Stimulated activated CD8-positive, alpha-beta memory T cell treated with anti-CD3 and anti-CD28 coated beads, Interleukin-15, amount 100 ng/mL, for 4 hours (primary cell): ENCODE measurements at regions not wholly inside any gene's neighbourhood (a gene's known extent, or its start where the extent isn't known, plus 50 kb on each side); places are given as distances from the start of the nearest gene placed in this dataset.

ENCODE experiments used
- DNase-seq, 2 donors: peaks; one replicate each; pipeline ENCODE4 v3.0.0-alpha.2; 2020; ENCODE audit warnings: low read depth in 2 of 2

GRCh38 chr9:84583866-84584265 lies 85.7 kb upstream of the NTRK2 start:
- no peak for DNase-seq

GRCh38 chr9:84586662-84587061 lies 82.9 kb upstream of the NTRK2 start:
- no peak for DNase-seq

- DNase-seq = no peak
These were observed 82.4 kb upstream of the NTRK2 start for GRCh38 chr9:84587153-84587552.

GRCh38 chr9:84589542-84589941 lies 80.0 kb upstream of the NTRK2 start:
- DNase-seq = no peak

GRCh38 chr9:84590706-84591105 lies 78.8 kb upstream of the NTRK2 start:
- DNase-seq = no peak

- DNase-seq = no peak
These were observed 76.6 kb upstream of the NTRK2 start for GRCh38 chr9:84592918-84593317.

GRCh38 chr9:84593352-84593751 lies 76.2 kb upstream of the NTRK2 start:
- no peak for DNase-seq

GRCh38 chr9:84597131-84597530 lies 72.4 kb upstream of the NTRK2 start:
- no peak for DNase-seq

GRCh38 chr9:84598921-84599636 lies 70.5 kb upstream of the NTRK2 start:
- no peak for DNase-seq

GRCh38 chr9:84600739-84601138 lies 68.8 kb upstream of the NTRK2 start:
- no peak for DNase-seq

- DNase-seq = no peak
These were observed 65.3 kb upstream of the NTRK2 start for GRCh38 chr9:84604223-84604622.

- no peak for DNase-seq
These were observed 59.8 kb upstream of the NTRK2 start for GRCh38 chr9:84609779-84610178.

- DNase-seq = no peak
These were observed 56.1 kb upstream of the NTRK2 start for GRCh38 chr9:84613431-84613830.

- no peak for DNase-seq
These were observed 54.0 kb upstream of the NTRK2 start for GRCh38 chr9:84615544-84615943.

- no peak for DNase-seq
These were observed 52.0 kb upstream of the NTRK2 start for GRCh38 chr9:84617411-84618029.
